Left forelimb (tissue), 1 donor: ENCODE measurements at regions not wholly inside any gene's neighbourhood (a gene's known extent, or its start where the extent isn't known, plus 50 kb on each side); places are given as distances from the start of the nearest gene placed in this dataset.
"Not testable (repeated sequence)": the region's sequence is repeated elsewhere in the genome, so short reads cannot be mapped to it uniquely, and the experiment has no call there.

Experiments used
- DNase-seq: peaks from one replicate; pipeline ENCODE4 v3.0.0-alpha.2; 2018; ENCODE audit warnings: low spot score

GRCh38 chr9:7622481-7622880 is 177.1 kb downstream of the DMAC1 start:
- no peak for DNase-seq

- DNase-seq = no peak
Measured at GRCh38 chr9:7615344-7615743, 184.2 kb downstream of the DMAC1 start.

GRCh38 chr9:7613931-7614330 is 185.6 kb downstream of the DMAC1 start:
- no peak for DNase-seq

GRCh38 chr9:7608261-7608660 is 191.3 kb downstream of the DMAC1 start:
- no peak for DNase-seq

- no peak for DNase-seq
Measured at GRCh38 chr9:7607421-7607820, 192.2 kb downstream of the DMAC1 start.

GRCh38 chr9:7606591-7606990 is 193.0 kb downstream of the DMAC1 start:
- no peak for DNase-seq

- no peak for DNase-seq
Measured at GRCh38 chr9:7601739-7602138, 197.8 kb downstream of the DMAC1 start.

GRCh38 chr9:7597716-7598115 is 201.9 kb downstream of the DMAC1 start:
- DNase-seq = no peak

GRCh38 chr9:7592321-7593316 is 207.0 kb downstream of the DMAC1 start:
- no peak for DNase-seq

- no peak for DNase-seq
Measured at GRCh38 chr9:7591501-7591900, 208.1 kb downstream of the DMAC1 start.

- no peak for DNase-seq
Measured at GRCh38 chr9:7580568-7580967, 219.0 kb downstream of the DMAC1 start.

- no peak for DNase-seq
Measured at GRCh38 chr9:7579351-7579750, 220.2 kb downstream of the DMAC1 start.

- no peak for DNase-seq
Measured at GRCh38 chr9:7578951-7579350, 220.6 kb downstream of the DMAC1 start.

GRCh38 chr9:7570107-7570720 is 229.4 kb downstream of the DMAC1 start:
- DNase-seq = no peak

- DNase-seq = no peak
Measured at GRCh38 chr9:7567687-7568086, 231.9 kb downstream of the DMAC1 start.

- no peak for DNase-seq
Measured at GRCh38 chr9:7561527-7562080, 238.0 kb downstream of the DMAC1 start.

- no peak for DNase-seq
Measured at GRCh38 chr9:7560669-7561305, 238.8 kb downstream of the DMAC1 start.

GRCh38 chr9:7554699-7555098 is 244.9 kb downstream of the DMAC1 start:
- DNase-seq = no peak

- DNase-seq = not testable (repeated sequence)
Measured at GRCh38 chr9:7552706-7553105, 246.9 kb downstream of the DMAC1 start.

GRCh38 chr9:7549249-7549648 is 250.3 kb downstream of the DMAC1 start:
- peak; percentile 69 for DNase-seq

GRCh38 chr9:7546261-7546660 is 253.3 kb downstream of the DMAC1 start:
- no peak for DNase-seq

GRCh38 chr9:7545371-7546165 is 254.0 kb downstream of the DMAC1 start:
- no peak for DNase-seq
